HG03196 (cell line): ENCODE measurements at regions not wholly inside any gene's neighbourhood (a gene's known extent, or its start where the extent isn't known, plus 50 kb on each side); places are given as distances from the start of the nearest gene placed in this dataset.

Source experiments
- ATAC-seq: cut with Tn5 transposase; IDR thresholded peaks from one replicate; pipeline ENCODE4 v1.9.1; 2021; ENCODE audit not compliant: unreplicated experiment

DNA sequence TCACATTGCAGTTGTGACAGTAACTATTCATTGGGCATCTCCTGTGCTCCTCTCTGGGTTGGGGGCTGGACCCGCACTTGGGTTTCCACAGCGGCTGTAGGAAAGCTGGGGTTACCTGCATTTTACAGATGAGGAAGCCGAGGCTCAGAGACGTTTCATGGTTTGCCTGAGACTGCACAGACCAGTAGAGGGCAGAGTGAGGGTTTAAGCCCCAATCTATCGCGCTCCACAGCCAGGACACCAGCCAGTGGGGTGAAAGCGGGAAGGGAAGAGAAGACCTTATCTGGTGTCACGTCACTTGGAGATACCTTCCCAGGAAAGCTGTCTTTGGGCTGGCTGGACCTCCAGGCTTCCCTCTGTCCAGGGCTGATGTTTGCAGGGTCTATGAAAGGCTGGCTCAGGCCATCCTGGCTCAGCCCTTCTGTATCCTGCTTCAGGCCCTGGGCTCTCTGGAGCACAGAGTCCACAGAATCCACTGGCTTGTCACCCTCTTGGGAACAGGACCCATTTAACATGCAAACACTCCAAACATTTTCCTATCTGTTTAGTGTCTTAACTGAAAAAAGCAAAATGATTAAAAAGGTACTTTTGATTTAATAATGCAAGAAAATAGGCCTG is 167.7 kb downstream of the EMX2 start:
- no peak for ATAC-seq

GRCh38 chr10:117716889-117717288 is 174.3 kb downstream of the EMX2 start:
- no peak for ATAC-seq

GRCh38 chr10:117718986-117719920 is 176.7 kb downstream of the EMX2 start:
- ATAC-seq = no peak

DNA sequence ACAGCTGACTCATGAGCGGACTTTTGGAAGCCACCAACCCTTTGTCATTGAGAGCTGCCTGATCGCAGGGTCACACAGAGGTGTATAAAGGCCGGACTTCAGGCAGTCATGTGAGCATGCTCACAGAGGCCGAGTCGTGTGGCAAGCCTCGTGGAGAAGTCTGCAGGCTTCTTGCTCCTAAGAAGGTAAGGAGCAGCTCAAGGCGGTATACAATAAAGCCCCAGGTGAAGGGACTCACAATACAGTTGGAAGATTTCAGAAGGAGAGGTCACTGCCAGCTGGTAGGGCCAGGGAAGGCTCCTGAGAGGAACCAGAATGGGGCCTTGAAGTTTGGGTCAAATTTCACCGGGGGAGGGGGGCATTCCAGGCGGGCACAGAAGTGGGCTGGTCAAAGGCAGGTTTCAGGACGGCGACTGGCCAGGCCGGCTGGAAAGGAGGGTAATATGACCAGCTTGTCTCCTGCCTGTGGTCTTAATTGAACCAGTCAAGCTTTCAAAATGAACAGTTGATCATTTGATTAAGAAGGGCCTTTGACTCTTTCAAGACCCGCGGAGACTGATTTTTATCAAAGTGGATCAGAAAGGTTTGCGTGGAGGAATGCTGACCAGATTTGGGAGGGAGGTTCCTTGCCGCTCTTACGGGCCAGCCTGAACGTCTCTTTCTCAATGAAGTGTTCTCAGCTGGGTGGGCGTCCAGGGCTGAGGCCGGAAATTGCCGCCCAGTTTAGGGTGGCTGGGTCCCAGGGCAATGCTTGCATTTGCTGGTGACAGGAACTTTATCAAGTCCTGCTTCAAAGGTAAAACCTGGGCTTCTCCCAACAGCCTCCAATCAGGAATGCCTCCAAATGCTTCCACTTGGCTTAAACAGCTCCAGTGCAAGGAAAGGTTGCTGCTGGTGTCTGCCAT is 178.6 kb downstream of the EMX2 start:
- no peak for ATAC-seq

GRCh38 chr10:117721873-117722272 is 179.3 kb downstream of the EMX2 start:
- ATAC-seq = no peak

- no peak for ATAC-seq
Measured at GRCh38 chr10:117723343-117723742, 180.8 kb downstream of the EMX2 start.

DNA sequence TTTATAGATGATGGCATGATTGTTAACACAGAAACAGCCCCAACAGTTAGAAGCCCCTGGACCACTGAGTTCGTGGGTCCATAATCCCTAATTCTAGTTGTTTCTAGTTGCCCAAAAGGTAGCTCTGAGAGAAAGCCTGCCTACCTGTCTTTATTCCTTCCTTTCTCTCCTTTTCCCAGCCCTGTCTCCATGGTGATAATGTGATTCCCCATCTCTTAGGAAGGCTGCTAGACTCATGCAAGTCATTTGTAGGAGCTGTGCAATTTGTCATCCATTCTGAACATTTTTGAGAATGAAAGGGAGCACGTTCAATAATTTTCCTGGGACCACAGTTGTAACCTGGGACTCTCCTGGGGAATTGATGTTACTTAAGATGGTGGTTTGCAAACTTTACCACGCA is 183.4 kb downstream of the EMX2 start:
- no peak for ATAC-seq

DNA sequence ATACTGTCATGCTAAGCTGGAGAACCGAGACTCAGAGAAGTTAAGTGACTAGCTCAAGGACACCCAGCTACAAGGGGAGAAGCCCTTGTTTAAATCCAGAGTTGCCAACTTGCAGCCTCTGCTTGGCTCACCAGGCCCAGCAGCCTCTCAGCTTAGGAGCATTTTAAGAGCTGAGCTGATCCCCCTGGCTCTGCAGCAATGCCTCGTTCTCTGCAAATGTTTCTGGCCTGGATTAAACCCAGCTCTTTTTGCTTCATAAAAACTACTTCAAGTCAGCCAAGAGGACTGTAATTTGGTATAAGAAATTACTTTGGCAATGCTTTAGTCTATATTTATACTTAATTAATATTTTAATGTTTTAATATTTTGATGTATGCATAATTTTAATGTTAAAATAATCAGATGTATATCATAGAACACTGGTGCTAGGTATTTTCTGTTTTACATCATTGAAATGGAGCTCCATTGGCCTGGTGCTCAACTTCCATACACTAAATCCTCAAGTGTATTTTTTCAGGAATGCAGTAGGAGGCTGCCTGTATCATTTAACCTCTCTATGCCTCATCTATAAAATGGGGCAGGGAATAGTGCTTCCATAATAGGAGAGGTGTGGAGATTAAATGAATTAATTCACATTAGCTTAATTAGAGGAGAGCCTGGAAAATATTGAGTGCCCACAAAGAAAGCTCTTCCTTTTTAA is 184.2 kb downstream of the EMX2 start:
- no peak for ATAC-seq

- no peak for ATAC-seq
Measured at GRCh38 chr10:117727421-117727820, 184.9 kb downstream of the EMX2 start.

DNA sequence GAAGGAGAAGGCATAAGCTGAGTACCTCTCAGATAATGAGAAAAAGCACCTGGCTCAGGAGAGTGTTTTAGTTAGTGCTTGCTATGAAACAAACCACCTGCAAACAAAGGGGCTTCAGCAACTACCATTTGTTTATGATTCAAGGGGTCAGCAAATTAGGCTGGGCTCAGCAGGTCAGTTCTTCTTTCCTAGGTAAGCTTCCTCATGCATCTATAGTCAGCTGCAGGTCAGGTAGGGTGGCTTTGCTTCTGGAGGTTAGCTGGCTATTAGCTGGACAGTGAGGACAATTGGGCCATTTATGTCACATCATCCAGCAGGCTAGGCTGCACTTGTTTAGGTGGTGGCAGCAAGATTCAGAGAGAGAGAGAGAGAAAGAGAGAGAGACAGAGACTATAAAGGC is 185.5 kb downstream of the EMX2 start:
- no peak for ATAC-seq

DNA sequence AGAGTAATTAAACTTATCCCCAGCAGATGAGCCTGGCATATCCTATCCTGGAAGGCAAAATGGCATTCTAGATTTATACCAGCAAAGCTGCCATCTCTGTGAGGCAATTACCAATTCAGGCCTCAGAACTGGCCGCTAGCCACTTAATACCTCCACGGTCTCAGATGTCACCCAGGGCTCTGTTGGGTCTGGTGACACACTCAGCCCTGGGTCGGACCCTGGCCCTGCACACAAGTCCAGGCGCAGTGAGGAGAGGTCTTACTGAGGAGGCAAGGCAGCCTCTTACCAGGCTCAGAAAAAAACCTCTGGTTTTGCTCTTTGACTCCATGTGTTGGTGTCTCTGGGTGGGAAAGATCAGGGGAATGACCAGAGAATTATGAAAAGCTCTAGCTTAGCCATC is 186.6 kb downstream of the EMX2 start:
- no peak for ATAC-seq

GRCh38 chr10:117731121-117731791 is 188.7 kb downstream of the EMX2 start:
- ATAC-seq = no peak

DNA sequence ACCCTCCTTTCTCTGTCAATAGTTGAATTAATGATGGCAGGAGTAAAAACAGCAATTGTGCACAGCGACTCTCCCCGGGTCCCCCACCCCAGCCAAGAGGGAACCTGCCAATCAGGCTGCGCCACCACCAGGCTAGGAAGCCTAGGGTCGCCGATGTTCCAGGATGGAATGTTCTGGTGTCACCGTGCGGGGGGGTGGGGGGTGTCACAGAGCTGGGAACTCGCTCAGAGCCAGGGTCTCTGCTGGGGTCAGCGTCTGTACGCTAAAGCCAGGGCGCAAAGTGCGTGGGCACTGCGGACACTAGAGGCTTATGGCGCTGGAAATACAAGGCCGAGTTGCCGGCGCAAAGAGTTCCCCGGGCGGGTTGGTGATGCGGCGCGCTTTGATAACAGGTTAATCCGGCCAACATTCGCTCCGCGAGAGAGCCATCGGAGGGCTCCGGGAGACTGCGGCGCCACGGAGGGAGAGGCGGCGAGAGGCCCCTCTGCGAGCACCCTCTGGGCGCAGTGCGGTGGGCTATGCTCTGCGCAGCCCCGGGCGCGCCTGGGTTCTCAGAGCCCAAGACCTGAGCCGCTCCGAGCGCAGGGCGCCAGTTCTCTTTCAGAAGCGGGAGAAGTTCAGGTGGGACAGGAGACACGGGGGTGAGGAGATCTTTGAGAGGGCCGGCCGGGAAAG is 192.3 kb downstream of the EMX2 start:
- ATAC-seq = no peak

DNA sequence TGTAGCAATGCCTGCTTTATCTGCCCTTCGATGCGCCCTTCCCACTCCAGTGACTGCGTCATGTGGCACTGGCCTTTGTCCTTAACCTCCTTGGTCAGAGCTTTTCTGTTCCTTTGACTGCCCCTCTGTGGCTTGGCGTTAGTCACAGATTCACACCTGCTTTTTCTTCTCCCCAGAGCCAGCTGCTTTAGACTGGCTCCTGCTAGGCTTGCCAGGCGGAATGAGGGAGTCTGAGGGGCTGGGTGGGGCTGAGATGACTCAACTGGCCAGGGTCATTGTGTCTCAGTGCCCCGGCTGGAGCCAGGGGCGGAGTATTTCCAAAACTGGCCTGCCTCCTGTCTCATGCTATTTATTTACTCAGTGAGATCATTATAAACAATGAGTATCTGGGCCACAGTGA is 194.1 kb downstream of the EMX2 start:
- ATAC-seq = no peak

DNA sequence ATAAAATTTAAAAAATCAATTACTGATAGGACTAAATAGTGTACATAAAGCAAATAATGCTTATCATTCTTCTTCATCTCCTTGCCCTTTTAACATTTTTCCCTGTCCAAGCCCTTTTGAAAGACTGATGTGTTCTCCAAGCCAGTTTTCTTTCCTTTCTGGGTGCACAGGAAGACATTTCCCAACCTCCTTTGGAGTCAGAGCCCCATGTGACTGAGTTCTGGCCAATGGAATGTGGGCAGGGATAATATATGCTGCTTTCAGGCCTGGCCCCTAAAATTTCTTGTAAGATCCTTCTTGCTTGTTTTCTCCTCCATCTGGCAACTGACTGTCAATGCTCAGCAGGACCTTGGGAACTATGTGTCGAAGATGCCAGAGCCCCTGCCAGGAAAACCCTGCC is 197.5 kb downstream of the EMX2 start:
- no peak for ATAC-seq

DNA sequence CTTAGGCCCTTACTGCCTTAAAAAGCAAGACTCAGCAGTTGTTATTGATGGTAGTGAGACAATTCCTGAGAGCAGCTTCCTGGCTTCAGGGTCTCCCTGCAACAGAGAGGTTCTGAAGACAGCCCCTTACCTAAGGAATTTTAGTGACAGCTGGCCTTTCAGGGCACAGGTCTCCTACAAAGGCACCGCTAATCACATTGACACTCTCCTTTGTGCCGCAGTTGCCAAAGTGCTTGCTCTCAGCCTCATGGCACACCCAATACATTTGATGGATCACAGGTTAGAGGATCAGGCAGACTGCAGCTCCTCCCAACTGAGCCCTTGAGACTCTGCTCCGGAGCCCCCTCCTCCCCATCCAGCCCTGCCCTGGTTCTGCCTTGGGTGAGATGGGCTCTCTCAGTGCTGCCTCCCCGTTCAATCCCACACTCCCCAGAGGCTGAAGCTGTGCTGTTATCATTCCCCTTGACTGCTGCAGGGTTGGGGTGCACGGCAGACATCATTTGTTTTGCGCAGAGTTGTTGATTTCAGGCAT is 198.2 kb downstream of the EMX2 start:
- no peak for ATAC-seq

- ATAC-seq = no peak
Measured at GRCh38 chr10:117741524-117741923, 199.0 kb downstream of the EMX2 start.

GRCh38 chr10:117743509-117743908 is 201.0 kb downstream of the EMX2 start:
- ATAC-seq = no peak

DNA sequence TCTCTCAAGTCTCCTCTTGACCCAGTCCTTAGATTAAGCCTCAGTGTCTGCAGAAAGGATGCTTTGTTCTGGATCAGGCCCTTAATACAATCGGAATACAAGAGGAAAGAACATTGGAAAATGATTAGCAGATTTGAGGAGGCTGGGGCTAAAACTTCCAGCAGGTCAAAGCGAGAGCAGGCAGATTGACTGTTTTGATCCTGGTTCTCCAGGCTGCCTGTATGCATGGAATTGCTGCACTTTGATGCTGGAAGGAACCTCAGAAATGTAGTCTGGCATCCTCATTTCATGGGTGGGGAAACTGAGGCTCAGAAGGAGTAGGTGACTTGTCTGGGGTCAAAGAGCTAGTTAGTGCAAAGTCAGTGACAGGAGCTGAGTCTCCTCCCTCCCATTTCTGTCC is 202.8 kb downstream of the EMX2 start:
- no peak for ATAC-seq
